H1 (cell line): ENCODE measurements at regions not wholly inside any gene's neighbourhood (a gene's known extent, or its start where the extent isn't known, plus 50 kb on each side); places are given as distances from the start of the nearest gene placed in this dataset.

ENCODE experiments used
- ASH2L ChIP-seq: fragments of 200-600, 300-600 bp; sonication (generic); IDR thresholded peaks from one replicate; pipeline ENCODE4 v1.7.1; 2017; ENCODE audit warnings: low read length
- CHD7 ChIP-seq: fragments of 300-600 bp; sonication (generic); IDR thresholded peaks from 2 replicates; pipeline ENCODE4 v1.7.1; 2012; ENCODE audit warnings: low read length, moderate library complexity, mild to moderate bottlenecking, inconsistent platforms; ENCODE audit not compliant: insufficient replicate concordance
- POLR2A ChIP-seq, 2 experiments: IDR thresholded peaks; 1 replicate in 1 of 2; 2 replicates in 1 of 2; pipeline ENCODE4 v1.6.1; 2011; ENCODE audit warnings: low read depth in 2 of 2, low read length in 2 of 2, mild to moderate bottlenecking in 2 of 2; ENCODE audit errors: control extremely low read depth in 1 of 2
- POLR2AphosphoS5 ChIP-seq: IDR thresholded peaks from 2 replicates; pipeline ENCODE4 v1.6.1; 2011; ENCODE audit warnings: low read depth, low read length
- TAF7 ChIP-seq: optimal IDR thresholded peaks from 2 replicates; pipeline ENCODE3; 2011; ENCODE audit warnings: low read depth, mild to moderate bottlenecking, inconsistent platforms, low read length, moderate library complexity, borderline replicate concordance

GRCh38 chr2:16908656-16909055 is 243.0 kb upstream of the CYRIA start (continued):
- TF ChIP-seq TAF7 (no peak), CHD7 (no peak), POLR2A (IDR thresholded peaks at IDR 0.05; ENCODE audit: control extremely low read depth in 1 of 2, low read depth in 2 of 2, low read length in 2 of 2) (no peak), POLR2AphosphoS5 (no peak), ASH2L (no peak)
